IMR-90 (cell line): ENCODE measurements at regions not wholly inside any gene's neighbourhood (a gene's known extent, or its start where the extent isn't known, plus 50 kb on each side); places are given as distances from the start of the nearest gene placed in this dataset.

Source experiments
- ELK1 ChIP-seq: fragments of 150-350 bp; IDR thresholded peaks from 2 replicates; pipeline ENCODE4 v1.6.1; 2016; ENCODE audit warnings: low read depth, mild to moderate bottlenecking, low read length, moderate library complexity, borderline replicate concordance
- MAFK ChIP-seq: IDR thresholded peaks from 2 replicates; pipeline ENCODE4 v1.6.1; 2012; ENCODE audit warnings: low read depth, low read length, improper control_type of control experiment
- POLR2A ChIP-seq: IDR thresholded peaks from 2 replicates; pipeline ENCODE4 v1.6.1; 2012; ENCODE audit warnings: mild to moderate bottlenecking, low read depth, low read length
- RAD21 ChIP-seq: IDR thresholded peaks from 2 replicates; pipeline ENCODE4 v1.6.1; 2012; ENCODE audit warnings: low read length, improper control_type of control experiment
- TF ChIP-seq, protein P1 (sequence below): conservative IDR thresholded peaks from 2 replicates; pipeline ENCODE4 v1.5.1; 2012; ENCODE audit warnings: mild to moderate bottlenecking, low read depth, low read length, improper control_type of control experiment

GRCh38 chr13:111876506-111876905, 190.4 kb upstream of the SOX1 start:
- TF ChIP-seq ELK1, result no peak
- TF ChIP-seq, protein P1, sequence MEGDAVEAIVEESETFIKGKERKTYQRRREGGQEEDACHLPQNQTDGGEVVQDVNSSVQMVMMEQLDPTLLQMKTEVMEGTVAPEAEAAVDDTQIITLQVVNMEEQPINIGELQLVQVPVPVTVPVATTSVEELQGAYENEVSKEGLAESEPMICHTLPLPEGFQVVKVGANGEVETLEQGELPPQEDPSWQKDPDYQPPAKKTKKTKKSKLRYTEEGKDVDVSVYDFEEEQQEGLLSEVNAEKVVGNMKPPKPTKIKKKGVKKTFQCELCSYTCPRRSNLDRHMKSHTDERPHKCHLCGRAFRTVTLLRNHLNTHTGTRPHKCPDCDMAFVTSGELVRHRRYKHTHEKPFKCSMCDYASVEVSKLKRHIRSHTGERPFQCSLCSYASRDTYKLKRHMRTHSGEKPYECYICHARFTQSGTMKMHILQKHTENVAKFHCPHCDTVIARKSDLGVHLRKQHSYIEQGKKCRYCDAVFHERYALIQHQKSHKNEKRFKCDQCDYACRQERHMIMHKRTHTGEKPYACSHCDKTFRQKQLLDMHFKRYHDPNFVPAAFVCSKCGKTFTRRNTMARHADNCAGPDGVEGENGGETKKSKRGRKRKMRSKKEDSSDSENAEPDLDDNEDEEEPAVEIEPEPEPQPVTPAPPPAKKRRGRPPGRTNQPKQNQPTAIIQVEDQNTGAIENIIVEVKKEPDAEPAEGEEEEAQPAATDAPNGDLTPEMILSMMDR, result no peak
- TF ChIP-seq POLR2A, result no peak
- no peak for TF ChIP-seq RAD21
- TF ChIP-seq MAFK, result no peak
